ENCODE measurements at regions not wholly inside any gene's neighbourhood (a gene's known extent, or its start where the extent isn't known, plus 50 kb on each side); places are given as distances from the start of the nearest gene placed in this dataset.

DNA sequence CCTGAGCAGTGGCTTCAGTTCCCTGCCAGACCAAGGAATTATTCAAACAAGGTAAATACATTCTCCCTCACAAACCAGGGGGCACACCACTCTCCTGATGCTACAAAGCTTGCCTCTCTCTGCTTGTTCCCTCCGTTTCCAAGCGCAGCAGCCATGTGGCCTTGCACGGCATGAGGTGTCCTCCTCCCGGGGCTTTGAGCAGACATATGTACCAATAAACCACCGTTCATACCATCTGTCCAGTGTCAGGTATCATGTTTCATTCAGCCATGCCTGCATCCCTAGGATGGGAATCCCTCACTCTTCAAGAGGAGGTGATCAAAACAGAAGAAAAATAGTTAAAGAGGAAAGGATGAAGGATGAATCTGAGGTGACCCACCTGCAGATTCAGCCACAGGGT is 282.7 kb downstream of the ENC1 start:
- TF ChIP-seq, protein P1, sequence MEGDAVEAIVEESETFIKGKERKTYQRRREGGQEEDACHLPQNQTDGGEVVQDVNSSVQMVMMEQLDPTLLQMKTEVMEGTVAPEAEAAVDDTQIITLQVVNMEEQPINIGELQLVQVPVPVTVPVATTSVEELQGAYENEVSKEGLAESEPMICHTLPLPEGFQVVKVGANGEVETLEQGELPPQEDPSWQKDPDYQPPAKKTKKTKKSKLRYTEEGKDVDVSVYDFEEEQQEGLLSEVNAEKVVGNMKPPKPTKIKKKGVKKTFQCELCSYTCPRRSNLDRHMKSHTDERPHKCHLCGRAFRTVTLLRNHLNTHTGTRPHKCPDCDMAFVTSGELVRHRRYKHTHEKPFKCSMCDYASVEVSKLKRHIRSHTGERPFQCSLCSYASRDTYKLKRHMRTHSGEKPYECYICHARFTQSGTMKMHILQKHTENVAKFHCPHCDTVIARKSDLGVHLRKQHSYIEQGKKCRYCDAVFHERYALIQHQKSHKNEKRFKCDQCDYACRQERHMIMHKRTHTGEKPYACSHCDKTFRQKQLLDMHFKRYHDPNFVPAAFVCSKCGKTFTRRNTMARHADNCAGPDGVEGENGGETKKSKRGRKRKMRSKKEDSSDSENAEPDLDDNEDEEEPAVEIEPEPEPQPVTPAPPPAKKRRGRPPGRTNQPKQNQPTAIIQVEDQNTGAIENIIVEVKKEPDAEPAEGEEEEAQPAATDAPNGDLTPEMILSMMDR (IDR thresholded peaks at IDR 0.05): no peak
- no peak for TF ChIP-seq POLR2A (IDR thresholded peaks at IDR 0.05)

Data from uterus (tissue), 2 donors.